Endothelial cell of umbilical vein (primary cell): ENCODE measurements at regions not wholly inside any gene's neighbourhood (a gene's known extent, or its start where the extent isn't known, plus 50 kb on each side); places are given as distances from the start of the nearest gene placed in this dataset.

ENCODE experiments used
- BruUV-seq: library from RNA; stranded (reverse); fragments of 400-500 nt; replicated peaks from 2 replicates; lab custom pipeline; 2021; lab: Mats Ljungman, UMichigan
- CTCF ChIA-PET: fragments of 300-600, 350-600 bp; sonication (Branson Sonifier 250); formaldehyde crosslinking; loops from one replicate; lab custom pipeline; 2021; ENCODE audit warnings: antibody characterized with exemption, inconsistent platforms; lab: Charles Lee
- POLR2A ChIA-PET: fragments of 300-600, 350-600 bp; sonication (Branson Sonifier 250); formaldehyde crosslinking; loops from one replicate; lab custom pipeline; 2021; ENCODE audit warnings: antibody characterized with exemption, inconsistent platforms; lab: Charles Lee
- DNase-seq: peaks from one replicate; pipeline ENCODE4 v3.0.0-alpha.2; 2011; ENCODE audit warnings: low read depth, low spot score
- FAIRE-seq: peaks from 2 replicates; lab custom pipeline; 2011; peaks lifted over from hg19 to GRCh38; lab: Jason Lieb, UNC
- H2AFZ ChIP-seq: 2 replicates; pipeline ENCODE4 v1.6.0; 2012; ENCODE audit warnings: low read depth, low read length, control low read depth, inconsistent platforms
- H3K27ac ChIP-seq: 2 replicates; pipeline ENCODE4 v1.5.1; 2011; ENCODE audit warnings: low read depth, mild to moderate bottlenecking, control low read depth, low read length, moderate library complexity; ENCODE audit not compliant: insufficient read depth
- H3K27me3 ChIP-seq, 2 experiments: 2 replicates each; pipeline versions ENCODE4 v1.6.0 to v1.6.1; 2011; ENCODE audit warnings: low read length in 2 of 2, mixed read lengths in 1 of 2; ENCODE audit not compliant: control insufficient read depth in 2 of 2, insufficient read depth in 2 of 2
- H3K36me3 ChIP-seq, 2 experiments: 2 replicates in 1 of 2; 3 replicates in 1 of 2; pipeline ENCODE4 v1.5.1; 2011; ENCODE audit warnings: low read length in 2 of 2, mild to moderate bottlenecking in 1 of 2, moderate library complexity in 1 of 2; ENCODE audit not compliant: control insufficient read depth in 2 of 2, insufficient read depth in 2 of 2; ENCODE audit errors: extremely low read depth in 1 of 2
- H3K4me1 ChIP-seq: 3 replicates; pipeline ENCODE4 v1.5.1; 2011; ENCODE audit warnings: mild to moderate bottlenecking, low read length; ENCODE audit not compliant: control insufficient read depth, insufficient read depth; ENCODE audit errors: extremely low read depth
- H3K4me2 ChIP-seq: 2 replicates; pipeline ENCODE4 v1.6.1; 2011; ENCODE audit warnings: low read length, control low read depth, mixed read lengths; ENCODE audit not compliant: insufficient read depth
- H3K4me3 ChIP-seq, 3 experiments: fragments of 200-600 bp in 1 of 3; sonication (generic), shearing (Covaris generic) in 1 of 3; replicated peaks in 1 of 3; 2 replicates each; pipeline ENCODE4 v1.5.1; 2011 to 2016; ENCODE audit warnings: control low read depth in 3 of 3, low read length in 3 of 3, mild to moderate bottlenecking in 2 of 3, inconsistent platforms in 1 of 3, low read depth in 1 of 3, moderate library complexity in 1 of 3; ENCODE audit not compliant: insufficient read depth in 1 of 3
- H3K79me2 ChIP-seq: 2 replicates; pipeline ENCODE4 v1.6.0; 2012; ENCODE audit warnings: low read length, inconsistent platforms; ENCODE audit not compliant: control insufficient read depth, insufficient read depth
- H3K9ac ChIP-seq: replicated peaks from 2 replicates; pipeline ENCODE3; 2011; ENCODE audit warnings: low read length, control low read depth; ENCODE audit not compliant: insufficient read depth; ENCODE audit errors: extremely low read depth
- H3K9me1 ChIP-seq: replicated peaks from 3 replicates; pipeline ENCODE4 v1.6.0; 2011; ENCODE audit warnings: mild to moderate bottlenecking, low read length; ENCODE audit not compliant: control insufficient read depth, insufficient read depth; ENCODE audit errors: extremely low read depth
- H3K9me3 ChIP-seq: replicated peaks from 2 replicates; pipeline ENCODE4 v1.5.1; 2012; ENCODE audit warnings: low read length, inconsistent platforms; ENCODE audit not compliant: control insufficient read depth, insufficient read depth
- H4K20me1 ChIP-seq: replicated peaks from 2 replicates; pipeline ENCODE3; 2011; ENCODE audit warnings: mild to moderate bottlenecking, low read length; ENCODE audit not compliant: control insufficient read depth, insufficient read depth; ENCODE audit errors: extremely low read depth
- EZH2 ChIP-seq: IDR thresholded peaks from 2 replicates; pipeline ENCODE4 v1.6.1; 2012; ENCODE audit warnings: borderline replicate concordance, low read depth, mild to moderate bottlenecking, moderate library complexity, low read length, inconsistent platforms; ENCODE audit not compliant: severe bottlenecking
- FOS ChIP-seq: IDR thresholded peaks from 2 replicates; pipeline ENCODE4 v1.6.1; 2011; ENCODE audit warnings: mild to moderate bottlenecking, low read length, moderate library complexity, borderline replicate concordance; ENCODE audit not compliant: insufficient read depth
- GATA2 ChIP-seq: IDR thresholded peaks from 2 replicates; pipeline ENCODE4 v1.7.0; 2011; ENCODE audit warnings: low read depth, mild to moderate bottlenecking, moderate library complexity, mixed read lengths, low read length; ENCODE audit not compliant: insufficient read length, insufficient read depth
- JUN ChIP-seq: IDR thresholded peaks from 2 replicates; pipeline ENCODE4 v1.6.1; 2011; ENCODE audit warnings: borderline replicate concordance, low read depth; ENCODE audit not compliant: insufficient read length, insufficient read depth
- MYC ChIP-seq: IDR thresholded peaks from one replicate; pipeline ENCODE4 v1.6.1; 2011; ENCODE audit warnings: mild to moderate bottlenecking, low read depth, low read length
- POLR2A ChIP-seq: IDR thresholded peaks from 2 replicates; pipeline ENCODE4 v1.6.1; 2012; ENCODE audit warnings: low read depth, mild to moderate bottlenecking, control low read depth, low read length
- POLR2AphosphoS5 ChIP-seq: IDR thresholded peaks from 2 replicates; pipeline ENCODE4 v1.6.1; 2012; ENCODE audit warnings: low read depth, mild to moderate bottlenecking, control low read depth, low read length, moderate library complexity; ENCODE audit not compliant: insufficient read depth
- dilution Hi-C: fragments of 300-500 bp; cut with MboI; formaldehyde crosslinking; loops from one replicate; pipeline ENCODE4 v1.15.0; 2019; ENCODE audit warnings: low sequenced_read_pairs; ENCODE audit not compliant: extremely low pct_ligation_motif_present
- intact Hi-C: fragments of 100-400 bp; cut with micrococcal nuclease; formaldehyde crosslinking; loops from one replicate; pipeline ENCODE4 v1.10.0; 2022
- TF ChIP-seq, protein P1 (sequence below): IDR thresholded peaks from 2 replicates; pipeline ENCODE4 v1.6.1; 2011; ENCODE audit not compliant: insufficient read depth, insufficient read length
- TF ChIP-seq, protein P2 (sequence below), 2 donors: IDR thresholded peaks; 1 replicate in 1 of 2; 2 replicates in 1 of 2; pipeline ENCODE4 v1.5.1; 2011; ENCODE audit warnings: low read length in 2 of 2, mild to moderate bottlenecking in 2 of 2, moderate library complexity in 2 of 2, control low read depth in 1 of 2, inconsistent platforms in 1 of 2, low read depth in 1 of 2; ENCODE audit not compliant: insufficient read depth in 1 of 2; ENCODE audit errors: extremely low read depth in 1 of 2

DNA sequence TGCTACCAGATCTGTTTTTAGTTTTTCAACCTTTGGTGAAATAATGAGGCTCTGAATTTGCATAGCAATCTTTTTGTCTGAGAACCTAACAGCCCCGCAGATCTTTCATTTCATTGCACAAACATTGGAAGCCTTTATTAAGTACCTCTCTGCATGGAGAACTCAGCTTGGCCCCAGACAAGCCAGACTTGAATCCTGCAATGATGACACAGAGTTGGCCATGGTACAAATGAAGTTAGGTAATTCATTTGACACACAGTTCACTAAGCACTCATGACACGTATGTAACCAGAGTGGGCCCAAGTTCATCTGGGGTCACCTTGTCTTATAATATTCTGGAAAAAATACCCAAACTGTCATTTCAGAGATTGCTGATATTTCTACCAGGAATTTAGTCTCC is 439.1 kb upstream of the ID2 start:
- Histone ChIP-seq H3K9me3 (no peaks in the 10 kb centered on the region), H3K4me2 (no peak overlapping the region), H3K9me1 (no peaks in the 10 kb centered on the region), H3K27ac (no peak overlapping the region), H2AFZ (no peak overlapping the region), H4K20me1 (no peaks in the 10 kb centered on the region), H3K27me3 (no peaks in the 10 kb centered on the region), H3K9ac (no peak overlapping the region), H3K79me2 (no peaks in the 10 kb centered on the region), H3K36me3 (no peaks in the 10 kb centered on the region), H3K4me3 (no peak overlapping the region), H3K4me1 (no peaks in the 10 kb centered on the region)
- intact Hi-C loops (no loop called here), dilution Hi-C loops (no loop called here)
- ChIA-PET CTCF (no interaction called here), POLR2A (no interaction called here)
- TF ChIP-seq JUN (no peak), POLR2A (no peak), GATA2 (no peak), POLR2AphosphoS5 (no peak), MYC (no peak), EZH2 (no peak), FOS (no peak)
- TF ChIP-seq, protein P1, sequence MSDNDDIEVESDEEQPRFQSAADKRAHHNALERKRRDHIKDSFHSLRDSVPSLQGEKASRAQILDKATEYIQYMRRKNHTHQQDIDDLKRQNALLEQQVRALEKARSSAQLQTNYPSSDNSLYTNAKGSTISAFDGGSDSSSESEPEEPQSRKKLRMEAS, result no peak
- TF ChIP-seq, protein P2, sequence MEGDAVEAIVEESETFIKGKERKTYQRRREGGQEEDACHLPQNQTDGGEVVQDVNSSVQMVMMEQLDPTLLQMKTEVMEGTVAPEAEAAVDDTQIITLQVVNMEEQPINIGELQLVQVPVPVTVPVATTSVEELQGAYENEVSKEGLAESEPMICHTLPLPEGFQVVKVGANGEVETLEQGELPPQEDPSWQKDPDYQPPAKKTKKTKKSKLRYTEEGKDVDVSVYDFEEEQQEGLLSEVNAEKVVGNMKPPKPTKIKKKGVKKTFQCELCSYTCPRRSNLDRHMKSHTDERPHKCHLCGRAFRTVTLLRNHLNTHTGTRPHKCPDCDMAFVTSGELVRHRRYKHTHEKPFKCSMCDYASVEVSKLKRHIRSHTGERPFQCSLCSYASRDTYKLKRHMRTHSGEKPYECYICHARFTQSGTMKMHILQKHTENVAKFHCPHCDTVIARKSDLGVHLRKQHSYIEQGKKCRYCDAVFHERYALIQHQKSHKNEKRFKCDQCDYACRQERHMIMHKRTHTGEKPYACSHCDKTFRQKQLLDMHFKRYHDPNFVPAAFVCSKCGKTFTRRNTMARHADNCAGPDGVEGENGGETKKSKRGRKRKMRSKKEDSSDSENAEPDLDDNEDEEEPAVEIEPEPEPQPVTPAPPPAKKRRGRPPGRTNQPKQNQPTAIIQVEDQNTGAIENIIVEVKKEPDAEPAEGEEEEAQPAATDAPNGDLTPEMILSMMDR (IDR thresholded peaks at IDR 0.05; ENCODE audit: extremely low read depth in 1 of 2, insufficient read depth in 1 of 2, low read depth in 1 of 2, low read length in 2 of 2), result no peak
- BruUV-seq, result no TSS peak
- no peak for FAIRE-seq
- no peak for DNase-seq
